ENCODE measurements at regions not wholly inside any gene's neighbourhood (a gene's known extent, or its start where the extent isn't known, plus 50 kb on each side); places are given as distances from the start of the nearest gene placed in this dataset.

GRCh38 chr1:62917314-62917713 is 133.4 kb downstream of the ATG4C start:
- Mint-ChIP-seq H3K9me3 (no peaks in the 10 kb centered on the region), H3K27ac (no peak overlapping the region), H3K36me3 (no peaks in the 10 kb centered on the region), H3K4me3 (no peak overlapping the region), H3K4me1 (no peaks in the 10 kb centered on the region)
- DNase-seq (ENCODE audit: low spot score in 2 of 2) (no peak), ATAC-seq (no peak)

- no peak for ATAC-seq
- Mint-ChIP-seq H3K9me3 (no peaks in the 10 kb centered on the region), H3K4me3 (no peak overlapping the region), H3K4me1 (no peaks in the 10 kb centered on the region), H3K36me3 (no peaks in the 10 kb centered on the region), H3K27ac (no peak overlapping the region)
- DNase-seq (ENCODE audit: low spot score in 2 of 2) = no peak
These were observed 133.9 kb downstream of the ATG4C start for GRCh38 chr1:62917805-62918204.

GRCh38 chr1:62918700-62919099 is 134.8 kb downstream of the ATG4C start:
- H3K36me3 Mint-ChIP-seq = no peaks in the 10 kb centered on the region
- no peaks in the 10 kb centered on the region for H3K4me1 Mint-ChIP-seq
- no peaks in the 10 kb centered on the region for H3K9me3 Mint-ChIP-seq
- no peak overlapping the region for H3K27ac Mint-ChIP-seq
- ATAC-seq = no peak
- no peak for DNase-seq (ENCODE audit: low spot score in 2 of 2)
- H3K4me3 Mint-ChIP-seq = no peak overlapping the region

GRCh38 chr1:62922006-62922405 is 138.1 kb downstream of the ATG4C start:
- Mint-ChIP-seq H3K4me3 (no peak overlapping the region), H3K9me3 (no peaks in the 10 kb centered on the region), H3K27ac (no peak overlapping the region), H3K36me3 (no peaks in the 10 kb centered on the region), H3K4me1 (no peaks in the 10 kb centered on the region)
- no peak for DNase-seq (ENCODE audit: low spot score in 2 of 2)
- no peak for ATAC-seq

- H3K27ac Mint-ChIP-seq = no peak overlapping the region
- H3K4me1 Mint-ChIP-seq = no peaks in the 10 kb centered on the region
- ATAC-seq = no peak
These were observed 141.3 kb downstream of the ATG4C start for GRCh38 chr1:62924983-62925790.

GRCh38 chr1:62926681-62927252 is 142.8 kb downstream of the ATG4C start:
- DNase-seq (ENCODE audit: low spot score in 2 of 2) (no peak), ATAC-seq (no peak)
- Mint-ChIP-seq H3K9me3 (no peaks in the 10 kb centered on the region), H3K4me3 (no peak overlapping the region), H3K27ac (no peak overlapping the region), H3K4me1 (no peaks in the 10 kb centered on the region), H3K36me3 (no peaks in the 10 kb centered on the region)

More at GRCh38 chr1:62924983-62925790, 141.3 kb downstream of the ATG4C start:
- Mint-ChIP-seq H3K4me3 (no peak overlapping the region), H3K9me3 (no peaks in the 10 kb centered on the region), H3K36me3 (no peaks in the 10 kb centered on the region)
- no peak for DNase-seq (ENCODE audit: low spot score in 2 of 2)

- Mint-ChIP-seq H3K36me3 (no peaks in the 10 kb centered on the region), H3K27ac (no peak overlapping the region), H3K4me1 (no peaks in the 10 kb centered on the region), H3K9me3 (no peaks in the 10 kb centered on the region), H3K4me3 (no peak overlapping the region)
- ATAC-seq (no peak), DNase-seq (ENCODE audit: low spot score in 2 of 2) (no peak)
These were observed 145.0 kb downstream of the ATG4C start for GRCh38 chr1:62928885-62929284.

GRCh38 chr1:62937634-62938296 is 153.8 kb downstream of the ATG4C start:
- no peak for DNase-seq (ENCODE audit: low spot score in 2 of 2)
- no peak for ATAC-seq

GRCh38 chr1:62941780-62942179 is 157.8 kb downstream of the ATG4C start:
- no peaks in the 10 kb centered on the region for H3K36me3 Mint-ChIP-seq
- no peak overlapping the region for H3K27ac Mint-ChIP-seq
- ATAC-seq (no peak), DNase-seq (ENCODE audit: low spot score in 2 of 2) (no peak)
- H3K4me3 Mint-ChIP-seq = no peak overlapping the region
- H3K9me3 Mint-ChIP-seq = no peaks in the 10 kb centered on the region
- H3K4me1 Mint-ChIP-seq = no peaks in the 10 kb centered on the region

More at GRCh38 chr1:62937634-62938296, 153.8 kb downstream of the ATG4C start:
- Mint-ChIP-seq H3K36me3 (no peaks in the 10 kb centered on the region), H3K4me1 (no peaks in the 10 kb centered on the region), H3K27ac (no peak overlapping the region), H3K9me3 (no peaks in the 10 kb centered on the region), H3K4me3 (no peak overlapping the region)

- H3K27ac Mint-ChIP-seq = no peak overlapping the region
- H3K36me3 Mint-ChIP-seq = no peaks in the 10 kb centered on the region
- H3K4me3 Mint-ChIP-seq = no peak overlapping the region
- no peaks in the 10 kb centered on the region for H3K9me3 Mint-ChIP-seq
- H3K4me1 Mint-ChIP-seq = no peaks in the 10 kb centered on the region
- ATAC-seq (no peak), DNase-seq (ENCODE audit: low spot score in 2 of 2) (no peak)
These were observed 162.6 kb downstream of the ATG4C start for GRCh38 chr1:62946511-62946910.

GRCh38 chr1:62951428-62951827 is 167.5 kb downstream of the ATG4C start:
- no peak for ATAC-seq
- H3K9me3 Mint-ChIP-seq = no peaks in the 10 kb centered on the region
- no peak for DNase-seq (ENCODE audit: low spot score in 2 of 2)
- no peaks in the 10 kb centered on the region for H3K4me1 Mint-ChIP-seq
- H3K36me3 Mint-ChIP-seq = no peaks in the 10 kb centered on the region
- no peak overlapping the region for H3K27ac Mint-ChIP-seq
- H3K4me3 Mint-ChIP-seq = no peak overlapping the region

- no peak overlapping the region for H3K4me3 Mint-ChIP-seq
- DNase-seq (ENCODE audit: low spot score in 2 of 2) (no peak), ATAC-seq (no peak)
- no peaks in the 10 kb centered on the region for H3K36me3 Mint-ChIP-seq
- H3K27ac Mint-ChIP-seq = no peak overlapping the region
- no peaks in the 10 kb centered on the region for H3K4me1 Mint-ChIP-seq
- H3K9me3 Mint-ChIP-seq = no peaks in the 10 kb centered on the region
These were observed 168.7 kb downstream of the ATG4C start for GRCh38 chr1:62952596-62952995.

- Mint-ChIP-seq H3K27ac (no peak overlapping the region), H3K9me3 (no peaks in the 10 kb centered on the region), H3K4me3 (no peak overlapping the region), H3K36me3 (no peaks in the 10 kb centered on the region), H3K4me1 (no peaks in the 10 kb centered on the region)
- ATAC-seq = no peak
- no peak for DNase-seq (ENCODE audit: low spot score in 2 of 2)
These were observed 169.7 kb downstream of the ATG4C start for GRCh38 chr1:62953633-62954032.

- H3K4me1 Mint-ChIP-seq = no peaks in the 10 kb centered on the region
- no peak overlapping the region for H3K27ac Mint-ChIP-seq
- no peaks in the 10 kb centered on the region for H3K36me3 Mint-ChIP-seq
- no peak overlapping the region for H3K4me3 Mint-ChIP-seq
- H3K9me3 Mint-ChIP-seq = no peaks in the 10 kb centered on the region
- ATAC-seq (no peak), DNase-seq (ENCODE audit: low spot score in 2 of 2) (no peak)
These were observed 170.8 kb downstream of the ATG4C start for GRCh38 chr1:62954758-62955157.

GRCh38 chr1:62955666-62956065 is 171.7 kb downstream of the ATG4C start:
- no peak overlapping the region for H3K27ac Mint-ChIP-seq
- no peaks in the 10 kb centered on the region for H3K9me3 Mint-ChIP-seq
- H3K36me3 Mint-ChIP-seq = no peaks in the 10 kb centered on the region
- H3K4me3 Mint-ChIP-seq = no peak overlapping the region
- no peaks in the 10 kb centered on the region for H3K4me1 Mint-ChIP-seq
- ATAC-seq (no peak), DNase-seq (ENCODE audit: low spot score in 2 of 2) (no peak)

All from stimulated activated effector memory CD8-positive, alpha-beta T cell treated with anti-CD3 and anti-CD28 coated beads, Interleukin-12 subunit alpha, Interleukin-12 subunit beta, amount 100 ng/mL, for 72 hours (primary cell).